ENCODE measurements at regions not wholly inside any gene's neighbourhood (a gene's known extent, or its start where the extent isn't known, plus 50 kb on each side); places are given as distances from the start of the nearest gene placed in this dataset.

DNA sequence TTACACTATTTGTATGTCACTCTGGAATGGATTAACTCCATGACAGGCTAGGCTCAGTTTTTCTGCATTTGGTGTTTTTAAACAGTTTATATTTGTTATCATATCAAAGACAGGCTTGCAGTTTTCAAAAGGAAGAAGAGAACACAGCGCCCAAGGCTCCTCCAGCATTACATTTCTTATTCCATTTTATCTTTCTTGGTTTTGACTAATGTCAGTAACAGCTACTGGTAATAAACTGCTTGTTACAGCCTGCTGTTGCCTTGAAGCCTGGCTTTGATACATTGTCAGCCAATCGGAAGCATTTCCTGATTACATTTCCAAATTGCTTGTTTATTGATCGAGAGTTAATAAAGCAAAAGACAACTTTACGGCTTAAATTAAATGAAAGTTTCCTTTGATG lies 166.0 kb upstream of the MDFIC start:
- H2AFZ ChIP-seq (ENCODE audit: low read depth, low read length, poor library complexity, severe bottlenecking): no peak overlapping the region
- TF ChIP-seq, protein P1, sequence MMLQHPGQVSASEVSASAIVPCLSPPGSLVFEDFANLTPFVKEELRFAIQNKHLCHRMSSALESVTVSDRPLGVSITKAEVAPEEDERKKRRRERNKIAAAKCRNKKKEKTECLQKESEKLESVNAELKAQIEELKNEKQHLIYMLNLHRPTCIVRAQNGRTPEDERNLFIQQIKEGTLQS (IDR thresholded peaks at IDR 0.05): no peak
- TF ChIP-seq POLR2A (IDR thresholded peaks at IDR 0.05; ENCODE audit: borderline replicate concordance, extremely low read depth, insufficient read depth, insufficient read length) (no peak), TCF7L2 (IDR thresholded peaks at IDR 0.05; ENCODE audit: borderline replicate concordance, extremely low read depth, insufficient read depth, insufficient read length) (no peak), ZNF274 (IDR thresholded peaks at IDR 0.05; ENCODE audit: low read depth, low read length) (no peak), ZFX (IDR thresholded peaks at IDR 0.05) (no peak), JUND (IDR thresholded peaks at IDR 0.05) (no peak), CEBPB (IDR thresholded peaks at IDR 0.05; ENCODE audit: low read depth) (no peak), SRF (IDR thresholded peaks at IDR 0.05; ENCODE audit: low read depth) (no peak), ELF1 (IDR thresholded peaks at IDR 0.05; ENCODE audit: borderline replicate concordance, low read depth) (no peak), RAD21 (IDR thresholded peaks at IDR 0.05; ENCODE audit: low read depth) (no peak)
- TF ChIP-seq, protein P2, sequence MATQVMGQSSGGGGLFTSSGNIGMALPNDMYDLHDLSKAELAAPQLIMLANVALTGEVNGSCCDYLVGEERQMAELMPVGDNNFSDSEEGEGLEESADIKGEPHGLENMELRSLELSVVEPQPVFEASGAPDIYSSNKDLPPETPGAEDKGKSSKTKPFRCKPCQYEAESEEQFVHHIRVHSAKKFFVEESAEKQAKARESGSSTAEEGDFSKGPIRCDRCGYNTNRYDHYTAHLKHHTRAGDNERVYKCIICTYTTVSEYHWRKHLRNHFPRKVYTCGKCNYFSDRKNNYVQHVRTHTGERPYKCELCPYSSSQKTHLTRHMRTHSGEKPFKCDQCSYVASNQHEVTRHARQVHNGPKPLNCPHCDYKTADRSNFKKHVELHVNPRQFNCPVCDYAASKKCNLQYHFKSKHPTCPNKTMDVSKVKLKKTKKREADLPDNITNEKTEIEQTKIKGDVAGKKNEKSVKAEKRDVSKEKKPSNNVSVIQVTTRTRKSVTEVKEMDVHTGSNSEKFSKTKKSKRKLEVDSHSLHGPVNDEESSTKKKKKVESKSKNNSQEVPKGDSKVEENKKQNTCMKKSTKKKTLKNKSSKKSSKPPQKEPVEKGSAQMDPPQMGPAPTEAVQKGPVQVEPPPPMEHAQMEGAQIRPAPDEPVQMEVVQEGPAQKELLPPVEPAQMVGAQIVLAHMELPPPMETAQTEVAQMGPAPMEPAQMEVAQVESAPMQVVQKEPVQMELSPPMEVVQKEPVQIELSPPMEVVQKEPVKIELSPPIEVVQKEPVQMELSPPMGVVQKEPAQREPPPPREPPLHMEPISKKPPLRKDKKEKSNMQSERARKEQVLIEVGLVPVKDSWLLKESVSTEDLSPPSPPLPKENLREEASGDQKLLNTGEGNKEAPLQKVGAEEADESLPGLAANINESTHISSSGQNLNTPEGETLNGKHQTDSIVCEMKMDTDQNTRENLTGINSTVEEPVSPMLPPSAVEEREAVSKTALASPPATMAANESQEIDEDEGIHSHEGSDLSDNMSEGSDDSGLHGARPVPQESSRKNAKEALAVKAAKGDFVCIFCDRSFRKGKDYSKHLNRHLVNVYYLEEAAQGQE (IDR thresholded peaks at IDR 0.05; ENCODE audit: low read depth): no peak
- TF ChIP-seq, protein P3, sequence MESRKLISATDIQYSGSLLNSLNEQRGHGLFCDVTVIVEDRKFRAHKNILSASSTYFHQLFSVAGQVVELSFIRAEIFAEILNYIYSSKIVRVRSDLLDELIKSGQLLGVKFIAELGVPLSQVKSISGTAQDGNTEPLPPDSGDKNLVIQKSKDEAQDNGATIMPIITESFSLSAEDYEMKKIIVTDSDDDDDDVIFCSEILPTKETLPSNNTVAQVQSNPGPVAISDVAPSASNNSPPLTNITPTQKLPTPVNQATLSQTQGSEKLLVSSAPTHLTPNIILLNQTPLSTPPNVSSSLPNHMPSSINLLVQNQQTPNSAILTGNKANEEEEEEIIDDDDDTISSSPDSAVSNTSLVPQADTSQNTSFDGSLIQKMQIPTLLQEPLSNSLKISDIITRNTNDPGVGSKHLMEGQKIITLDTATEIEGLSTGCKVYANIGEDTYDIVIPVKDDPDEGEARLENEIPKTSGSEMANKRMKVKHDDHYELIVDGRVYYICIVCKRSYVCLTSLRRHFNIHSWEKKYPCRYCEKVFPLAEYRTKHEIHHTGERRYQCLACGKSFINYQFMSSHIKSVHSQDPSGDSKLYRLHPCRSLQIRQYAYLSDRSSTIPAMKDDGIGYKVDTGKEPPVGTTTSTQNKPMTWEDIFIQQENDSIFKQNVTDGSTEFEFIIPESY (IDR thresholded peaks at IDR 0.05; ENCODE audit: extremely low read depth, insufficient replicate concordance, low read length): no peak
- ATAC-seq (no peak), DNase-seq (ENCODE audit: low read depth, low spot score) (no peak)
- no peaks in the 10 kb centered on the region for H3K36me3 ChIP-seq (ENCODE audit: control insufficient read depth in 1 of 2, insufficient read depth in 2 of 2, low read length in 2 of 2)
- H3K79me2 ChIP-seq (ENCODE audit: insufficient read depth, low read length): no peaks in the 10 kb centered on the region
- ChIA-PET POLR2A (no interaction called here), CTCF (no interaction called here), RAD21 (ENCODE audit: low non-redundant PET in 1 of 2, low total read pairs in 2 of 2, uncharacterized antibody in 2 of 2, unreplicated experiment in 2 of 2) (no interaction called here)
- no peaks in the 10 kb centered on the region for H3K4me1 ChIP-seq (ENCODE audit: control insufficient read depth in 1 of 2, insufficient read depth in 2 of 2, low read length in 2 of 2)
- no peaks in the 10 kb centered on the region for H3K27me3 ChIP-seq (ENCODE audit: insufficient read depth, low read length)
- no peaks in the 10 kb centered on the region for H3K9me3 ChIP-seq (ENCODE audit: control insufficient read depth in 1 of 2, insufficient read depth in 1 of 2, low read depth in 1 of 2, low read length in 2 of 2)
- H4K20me1 ChIP-seq (ENCODE audit: insufficient read depth): no peaks in the 10 kb centered on the region
- intact Hi-C loops (cut with micrococcal nuclease): no loop called here
- no peak overlapping the region for H3K4me3 ChIP-seq (replicated peaks in 1 of 2; ENCODE audit: low read depth in 1 of 2, low read length in 2 of 2)
- no peaks in the 10 kb centered on the region for H3K9me2 ChIP-seq (ENCODE audit: insufficient read depth)
- no TSS peak for BruUV-seq (replicated peaks)
- H3K27ac ChIP-seq (ENCODE audit: low read depth, low read length): no peak overlapping the region
- no peak overlapping the region for H3K4me2 ChIP-seq (ENCODE audit: low read length)
- no peak overlapping the region for H3K9ac ChIP-seq (ENCODE audit: low read length)

All from HCT116 (cell line).